Effector memory CD4-positive, alpha-beta T cell (primary cell): ENCODE measurements at regions not wholly inside any gene's neighbourhood (a gene's known extent, or its start where the extent isn't known, plus 50 kb on each side); places are given as distances from the start of the nearest gene placed in this dataset.

Experiments
- DNase-seq, 3 donors: peaks; one replicate each; pipeline ENCODE4 v3.0.0-alpha.2; 2020
- H3K27ac ChIP-seq: 2 replicates; pipeline ENCODE4 v1.7.0; 2013; ENCODE audit warnings: mild to moderate bottlenecking, low read length, moderate library complexity; ENCODE audit not compliant: insufficient read depth, poor library complexity, severe bottlenecking
- H3K27me3 ChIP-seq: replicated peaks from 2 replicates; pipeline ENCODE4 v1.7.0; 2013; ENCODE audit warnings: mild to moderate bottlenecking, low read length; ENCODE audit not compliant: insufficient read depth, control insufficient read depth, poor library complexity, severe bottlenecking
- H3K36me3 ChIP-seq: 2 replicates; pipeline ENCODE4 v1.7.0; 2013; ENCODE audit warnings: mild to moderate bottlenecking, low read length, moderate library complexity; ENCODE audit not compliant: control insufficient read depth, insufficient read depth
- H3K4me1 ChIP-seq: 2 replicates; pipeline ENCODE4 v1.7.0; 2013; ENCODE audit warnings: low read length, mild to moderate bottlenecking; ENCODE audit not compliant: control insufficient read depth, insufficient read depth, poor library complexity, severe bottlenecking
- H3K4me3 ChIP-seq: 2 replicates; pipeline ENCODE4 v1.7.0; 2013; ENCODE audit warnings: low read length, low read depth, mild to moderate bottlenecking; ENCODE audit not compliant: insufficient read depth, poor library complexity, severe bottlenecking
- H3K9me3 ChIP-seq: 2 replicates; pipeline ENCODE4 v1.7.0; 2013; ENCODE audit warnings: mild to moderate bottlenecking, low read length, moderate library complexity; ENCODE audit not compliant: control insufficient read depth

GRCh38 chr2:83168377-83168776 lies 1290.7 kb downstream of the SUCLG1 start:
- DNase-seq = no peak
- Histone ChIP-seq H3K27ac (no peak overlapping the region), H3K9me3 (no peaks in the 10 kb centered on the region)

GRCh38 chr2:83162421-83162820 lies 1296.7 kb downstream of the SUCLG1 start:
- Histone ChIP-seq H3K27me3 (no peaks in the 10 kb centered on the region), H3K9me3 (no peaks in the 10 kb centered on the region), H3K36me3 (no peaks in the 10 kb centered on the region), H3K4me1 (no peaks in the 10 kb centered on the region), H3K4me3 (no peak overlapping the region), H3K27ac (no peak overlapping the region)
- DNase-seq = no peak

More at GRCh38 chr2:83168377-83168776, 1290.7 kb downstream of the SUCLG1 start:
- Histone ChIP-seq H3K4me3 (no peak overlapping the region), H3K4me1 (no peaks in the 10 kb centered on the region), H3K27me3 (no peaks in the 10 kb centered on the region), H3K36me3 (no peaks in the 10 kb centered on the region)

- Histone ChIP-seq H3K4me1 (no peaks in the 10 kb centered on the region), H3K27ac (no peak overlapping the region), H3K36me3 (no peaks in the 10 kb centered on the region), H3K4me3 (no peak overlapping the region), H3K27me3 (no peaks in the 10 kb centered on the region), H3K9me3 (no peaks in the 10 kb centered on the region)
- no peak for DNase-seq
Observed at GRCh38 chr2:83160571-83160970, 1298.5 kb downstream of the SUCLG1 start.

- Histone ChIP-seq H3K27me3 (no peaks in the 10 kb centered on the region), H3K36me3 (no peaks in the 10 kb centered on the region), H3K4me3 (no peak overlapping the region), H3K4me1 (no peaks in the 10 kb centered on the region), H3K9me3 (no peaks in the 10 kb centered on the region), H3K27ac (no peak overlapping the region)
- DNase-seq = no peak
Observed at GRCh38 chr2:83155826-83156225, 1303.3 kb downstream of the SUCLG1 start.

GRCh38 chr2:83143946-83144345 lies 1315.1 kb downstream of the SUCLG1 start:
- Histone ChIP-seq H3K36me3 (no peaks in the 10 kb centered on the region), H3K27me3 (no peaks in the 10 kb centered on the region), H3K9me3 (no peaks in the 10 kb centered on the region), H3K27ac (no peak overlapping the region), H3K4me3 (no peak overlapping the region), H3K4me1 (no peaks in the 10 kb centered on the region)
- no peak for DNase-seq

DNA sequence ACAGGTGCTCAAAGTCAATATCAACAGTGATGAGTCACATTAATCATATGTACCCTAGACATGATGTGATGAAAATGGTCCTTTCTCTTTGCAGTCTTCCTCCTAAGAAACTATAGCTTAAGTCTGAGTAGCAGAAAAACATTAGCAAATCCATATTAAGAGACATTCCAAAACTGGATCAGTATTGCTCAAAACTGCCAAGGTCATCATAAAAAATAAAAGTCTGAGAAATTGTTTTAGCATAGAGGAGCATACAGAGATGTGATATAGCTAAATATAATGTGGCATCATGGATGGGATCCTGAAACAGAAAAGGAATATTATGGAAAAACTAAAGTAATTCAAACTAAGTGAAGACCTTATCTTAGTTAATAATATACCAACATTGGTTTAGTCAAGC lies 1316.1 kb downstream of the SUCLG1 start:
- no peak for DNase-seq

GRCh38 chr2:83115606-83116005 lies 1343.5 kb downstream of the SUCLG1 start:
- H3K27me3 ChIP-seq = no peaks in the 10 kb centered on the region
- H3K9me3 ChIP-seq = no peaks in the 10 kb centered on the region
- no peaks in the 10 kb centered on the region for H3K4me1 ChIP-seq
- DNase-seq = no peak
- H3K4me3 ChIP-seq = no peak overlapping the region
- no peaks in the 10 kb centered on the region for H3K36me3 ChIP-seq
- no peak overlapping the region for H3K27ac ChIP-seq

More for the DNA sequence above, 1316.1 kb downstream of the SUCLG1 start:
- Histone ChIP-seq H3K9me3 (no peaks in the 10 kb centered on the region), H3K27ac (no peak overlapping the region), H3K36me3 (no peaks in the 10 kb centered on the region), H3K4me3 (no peak overlapping the region), H3K27me3 (no peaks in the 10 kb centered on the region), H3K4me1 (no peaks in the 10 kb centered on the region)

- no peaks in the 10 kb centered on the region for H3K4me1 ChIP-seq
- no peak for DNase-seq
- no peaks in the 10 kb centered on the region for H3K27me3 ChIP-seq
- no peak overlapping the region for H3K27ac ChIP-seq
- no peaks in the 10 kb centered on the region for H3K36me3 ChIP-seq
- no peaks in the 10 kb centered on the region for H3K9me3 ChIP-seq
- no peak overlapping the region for H3K4me3 ChIP-seq
Observed at GRCh38 chr2:83115155-83115554, 1343.9 kb downstream of the SUCLG1 start.

DNA sequence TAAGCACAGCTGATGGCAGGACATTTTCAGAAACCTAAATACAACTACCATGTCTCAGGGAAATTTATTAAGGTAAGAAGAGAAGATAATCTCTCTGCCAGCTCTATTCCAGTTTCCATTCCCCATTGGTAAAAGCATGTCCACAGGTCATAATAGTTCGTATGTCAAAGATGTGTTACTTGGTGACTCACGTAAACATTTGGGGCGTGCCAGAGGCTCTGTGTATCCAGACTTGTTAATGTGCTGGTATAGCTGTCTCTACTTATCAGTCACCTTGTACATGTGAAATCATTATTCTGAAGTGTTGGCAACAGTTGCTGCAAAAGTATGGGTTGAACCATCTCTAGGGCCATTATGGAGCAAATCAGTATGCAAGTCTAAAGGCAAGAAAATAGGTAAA lies 1345.1 kb downstream of the SUCLG1 start:
- H3K27ac ChIP-seq = no peak overlapping the region
- no peaks in the 10 kb centered on the region for H3K9me3 ChIP-seq
- H3K4me1 ChIP-seq = no peaks in the 10 kb centered on the region
- no peak for DNase-seq
- no peaks in the 10 kb centered on the region for H3K36me3 ChIP-seq
- no peaks in the 10 kb centered on the region for H3K27me3 ChIP-seq
- H3K4me3 ChIP-seq = no peak overlapping the region

DNA sequence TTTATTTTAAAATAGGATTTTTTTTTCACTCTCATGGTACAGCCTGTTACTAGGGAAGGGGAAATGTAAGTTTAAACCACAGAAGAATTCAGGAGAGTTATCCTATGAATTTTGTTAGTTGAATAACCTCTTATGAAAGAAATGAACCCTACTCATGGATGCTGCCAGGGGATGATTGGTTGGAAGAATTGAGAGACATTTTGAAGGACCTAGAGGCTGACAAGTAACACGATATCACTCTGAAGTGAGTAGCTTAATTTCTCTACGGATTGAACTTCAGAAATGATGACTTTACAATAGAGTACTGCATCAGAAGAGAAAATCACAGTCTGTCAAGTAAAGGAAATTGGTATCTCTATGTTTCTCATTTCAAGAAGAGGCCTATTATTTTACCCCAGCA lies 1346.2 kb downstream of the SUCLG1 start:
- no peaks in the 10 kb centered on the region for H3K36me3 ChIP-seq
- H3K9me3 ChIP-seq = no peaks in the 10 kb centered on the region
- H3K4me1 ChIP-seq = no peaks in the 10 kb centered on the region

DNA sequence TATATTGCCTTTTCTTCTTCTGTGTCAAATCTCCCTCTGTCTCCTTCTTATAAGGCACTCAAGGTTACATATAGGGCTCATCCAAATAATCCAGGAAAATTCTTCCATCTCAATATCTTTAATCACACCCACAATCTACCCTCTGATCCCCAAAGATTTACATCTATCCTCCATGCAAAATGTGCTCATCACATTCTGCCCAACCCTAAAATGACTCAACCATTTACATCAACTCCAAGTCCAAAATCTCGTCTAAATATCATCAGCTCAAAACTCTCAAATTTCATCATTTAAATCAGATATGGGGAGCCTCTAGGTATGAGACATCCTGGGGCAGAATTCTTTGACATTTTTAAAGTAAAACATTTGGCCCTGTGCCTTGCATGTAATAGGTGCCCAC lies 1349.8 kb downstream of the SUCLG1 start:
- Histone ChIP-seq H3K9me3 (no peaks in the 10 kb centered on the region), H3K27me3 (no peaks in the 10 kb centered on the region), H3K27ac (no peak overlapping the region), H3K36me3 (no peaks in the 10 kb centered on the region), H3K4me1 (no peaks in the 10 kb centered on the region), H3K4me3 (no peak overlapping the region)
- no peak for DNase-seq

More for the DNA sequence above, 1346.2 kb downstream of the SUCLG1 start:
- H3K4me3 ChIP-seq = no peak overlapping the region
- no peaks in the 10 kb centered on the region for H3K27me3 ChIP-seq
- no peak overlapping the region for H3K27ac ChIP-seq
- no peak for DNase-seq
